ENCODE measurements at regions not wholly inside any gene's neighbourhood (a gene's known extent, or its start where the extent isn't known, plus 50 kb on each side); places are given as distances from the start of the nearest gene placed in this dataset.

GRCh38 chr5:35476036-35476435 lies 141.6 kb upstream of the SPEF2 start:
- Histone ChIP-seq H3K36me3 (ENCODE audit: control insufficient read depth in 1 of 2, insufficient read depth in 2 of 2, low read length in 2 of 2) (no peaks in the 10 kb centered on the region), H3K79me2 (ENCODE audit: insufficient read depth, low read length) (no peaks in the 10 kb centered on the region), H3K4me2 (ENCODE audit: low read length) (no peak overlapping the region), H3K9ac (ENCODE audit: low read length) (no peak overlapping the region), H4K20me1 (ENCODE audit: insufficient read depth) (no peaks in the 10 kb centered on the region), H3K9me2 (ENCODE audit: insufficient read depth) (no peaks in the 10 kb centered on the region), H3K9me3 (ENCODE audit: control insufficient read depth in 1 of 2, insufficient read depth in 1 of 2, low read depth in 1 of 2, low read length in 2 of 2) (no peaks in the 10 kb centered on the region), H2AFZ (ENCODE audit: low read depth, low read length, poor library complexity, severe bottlenecking) (no peak overlapping the region), H3K4me1 (ENCODE audit: control insufficient read depth in 1 of 2, insufficient read depth in 2 of 2, low read length in 2 of 2) (no peaks in the 10 kb centered on the region; a peak in 1 of 4 replicates), H3K27me3 (ENCODE audit: insufficient read depth, low read length) (peaks cover 5% of the 10 kb centered on the region; the same call in 1 of the 2 replicates), H3K4me3 (replicated peaks in 1 of 2; ENCODE audit: low read depth in 1 of 2, low read length in 2 of 2) (no peak overlapping the region), H3K27ac (ENCODE audit: low read depth, low read length) (no peak overlapping the region)
- ATAC-seq (no peak), DNase-seq (ENCODE audit: low read depth, low spot score) (no peak)
- POLR2A ChIA-PET, result no interaction called here
- TF ChIP-seq ZNF274 (IDR thresholded peaks at IDR 0.05; ENCODE audit: low read depth, low read length) (no peak), CBX3 (IDR thresholded peaks at IDR 0.05; ENCODE audit: low read depth) (no peak), FOSL1 (IDR thresholded peaks at IDR 0.05; ENCODE audit: low read depth) (no peak), POLR2AphosphoS5 (IDR thresholded peaks at IDR 0.05; ENCODE audit: low read depth, low read length) (no peak)
- TF ChIP-seq, protein P1, sequence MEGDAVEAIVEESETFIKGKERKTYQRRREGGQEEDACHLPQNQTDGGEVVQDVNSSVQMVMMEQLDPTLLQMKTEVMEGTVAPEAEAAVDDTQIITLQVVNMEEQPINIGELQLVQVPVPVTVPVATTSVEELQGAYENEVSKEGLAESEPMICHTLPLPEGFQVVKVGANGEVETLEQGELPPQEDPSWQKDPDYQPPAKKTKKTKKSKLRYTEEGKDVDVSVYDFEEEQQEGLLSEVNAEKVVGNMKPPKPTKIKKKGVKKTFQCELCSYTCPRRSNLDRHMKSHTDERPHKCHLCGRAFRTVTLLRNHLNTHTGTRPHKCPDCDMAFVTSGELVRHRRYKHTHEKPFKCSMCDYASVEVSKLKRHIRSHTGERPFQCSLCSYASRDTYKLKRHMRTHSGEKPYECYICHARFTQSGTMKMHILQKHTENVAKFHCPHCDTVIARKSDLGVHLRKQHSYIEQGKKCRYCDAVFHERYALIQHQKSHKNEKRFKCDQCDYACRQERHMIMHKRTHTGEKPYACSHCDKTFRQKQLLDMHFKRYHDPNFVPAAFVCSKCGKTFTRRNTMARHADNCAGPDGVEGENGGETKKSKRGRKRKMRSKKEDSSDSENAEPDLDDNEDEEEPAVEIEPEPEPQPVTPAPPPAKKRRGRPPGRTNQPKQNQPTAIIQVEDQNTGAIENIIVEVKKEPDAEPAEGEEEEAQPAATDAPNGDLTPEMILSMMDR (IDR thresholded peaks at IDR 0.05 in 2 of 3, conservative IDR thresholded peaks at IDR 0.05 in 1 of 3; ENCODE audit: borderline replicate concordance in 1 of 3, insufficient read depth in 1 of 3, low read depth in 2 of 3, low read length in 2 of 3), result no peak
- TF ChIP-seq, protein P2, sequence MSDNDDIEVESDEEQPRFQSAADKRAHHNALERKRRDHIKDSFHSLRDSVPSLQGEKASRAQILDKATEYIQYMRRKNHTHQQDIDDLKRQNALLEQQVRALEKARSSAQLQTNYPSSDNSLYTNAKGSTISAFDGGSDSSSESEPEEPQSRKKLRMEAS (IDR thresholded peaks at IDR 0.05), result no peak
- CTCF ChIA-PET, result no interaction called here
- intact Hi-C loops (cut with micrococcal nuclease), result no loop called here
- RAD21 ChIA-PET (ENCODE audit: low non-redundant PET in 1 of 2, low total read pairs in 2 of 2, uncharacterized antibody in 2 of 2, unreplicated experiment in 2 of 2), result no interaction called here
- no TSS peak for BruUV-seq (replicated peaks)

DNA sequence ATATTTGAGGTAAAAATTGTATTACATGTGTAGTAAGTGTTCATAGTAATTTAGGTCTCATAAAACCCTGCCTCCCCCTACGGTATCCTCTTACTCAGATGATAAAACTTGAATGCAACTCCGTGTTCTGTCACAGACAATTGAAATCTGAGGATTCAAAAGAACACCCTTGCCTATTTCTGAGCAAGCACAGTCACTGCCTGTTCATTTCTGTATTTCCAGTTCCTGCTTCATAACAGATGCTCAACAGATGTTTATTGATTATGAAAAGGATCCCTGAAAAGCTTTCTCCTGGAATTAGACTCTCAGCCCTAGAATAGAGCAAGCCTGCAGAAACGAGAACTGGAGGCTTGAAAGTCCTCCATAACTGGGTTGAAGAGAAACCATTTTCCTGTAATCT lies 144.1 kb upstream of the SPEF2 start:
- ChIA-PET CTCF (no interaction called here), POLR2A (no interaction called here), RAD21 (ENCODE audit: low non-redundant PET in 1 of 2, low total read pairs in 2 of 2, uncharacterized antibody in 2 of 2, unreplicated experiment in 2 of 2) (no interaction called here)
- Histone ChIP-seq H2AFZ (ENCODE audit: low read depth, low read length, poor library complexity, severe bottlenecking) (no peak overlapping the region), H3K9me3 (ENCODE audit: control insufficient read depth in 1 of 2, insufficient read depth in 1 of 2, low read depth in 1 of 2, low read length in 2 of 2) (no peaks in the 10 kb centered on the region), H3K9me2 (ENCODE audit: insufficient read depth) (no peaks in the 10 kb centered on the region), H3K79me2 (ENCODE audit: insufficient read depth, low read length) (no peaks in the 10 kb centered on the region), H3K27ac (ENCODE audit: low read depth, low read length) (no peak overlapping the region), H3K4me1 (ENCODE audit: control insufficient read depth in 1 of 2, insufficient read depth in 2 of 2, low read length in 2 of 2) (no peaks in the 10 kb centered on the region; a peak in 1 of 4 replicates), H3K4me2 (ENCODE audit: low read length) (no peak overlapping the region), H3K27me3 (ENCODE audit: insufficient read depth, low read length) (peaks cover 8% of the 10 kb centered on the region; the same call in 1 of the 2 replicates), H3K36me3 (ENCODE audit: control insufficient read depth in 1 of 2, insufficient read depth in 2 of 2, low read length in 2 of 2) (no peaks in the 10 kb centered on the region), H3K9ac (ENCODE audit: low read length) (no peak overlapping the region), H3K4me3 (replicated peaks in 1 of 2; ENCODE audit: low read depth in 1 of 2, low read length in 2 of 2) (no peak overlapping the region), H4K20me1 (ENCODE audit: insufficient read depth) (no peaks in the 10 kb centered on the region)
- DNase-seq (ENCODE audit: low read depth, low spot score) (no peak), ATAC-seq (no peak)
- BruUV-seq (replicated peaks), result no TSS peak
- intact Hi-C loops (cut with micrococcal nuclease), result no loop called here
- no peak for TF ChIP-seq ZFX (IDR thresholded peaks at IDR 0.05)
- TF ChIP-seq, protein P3, sequence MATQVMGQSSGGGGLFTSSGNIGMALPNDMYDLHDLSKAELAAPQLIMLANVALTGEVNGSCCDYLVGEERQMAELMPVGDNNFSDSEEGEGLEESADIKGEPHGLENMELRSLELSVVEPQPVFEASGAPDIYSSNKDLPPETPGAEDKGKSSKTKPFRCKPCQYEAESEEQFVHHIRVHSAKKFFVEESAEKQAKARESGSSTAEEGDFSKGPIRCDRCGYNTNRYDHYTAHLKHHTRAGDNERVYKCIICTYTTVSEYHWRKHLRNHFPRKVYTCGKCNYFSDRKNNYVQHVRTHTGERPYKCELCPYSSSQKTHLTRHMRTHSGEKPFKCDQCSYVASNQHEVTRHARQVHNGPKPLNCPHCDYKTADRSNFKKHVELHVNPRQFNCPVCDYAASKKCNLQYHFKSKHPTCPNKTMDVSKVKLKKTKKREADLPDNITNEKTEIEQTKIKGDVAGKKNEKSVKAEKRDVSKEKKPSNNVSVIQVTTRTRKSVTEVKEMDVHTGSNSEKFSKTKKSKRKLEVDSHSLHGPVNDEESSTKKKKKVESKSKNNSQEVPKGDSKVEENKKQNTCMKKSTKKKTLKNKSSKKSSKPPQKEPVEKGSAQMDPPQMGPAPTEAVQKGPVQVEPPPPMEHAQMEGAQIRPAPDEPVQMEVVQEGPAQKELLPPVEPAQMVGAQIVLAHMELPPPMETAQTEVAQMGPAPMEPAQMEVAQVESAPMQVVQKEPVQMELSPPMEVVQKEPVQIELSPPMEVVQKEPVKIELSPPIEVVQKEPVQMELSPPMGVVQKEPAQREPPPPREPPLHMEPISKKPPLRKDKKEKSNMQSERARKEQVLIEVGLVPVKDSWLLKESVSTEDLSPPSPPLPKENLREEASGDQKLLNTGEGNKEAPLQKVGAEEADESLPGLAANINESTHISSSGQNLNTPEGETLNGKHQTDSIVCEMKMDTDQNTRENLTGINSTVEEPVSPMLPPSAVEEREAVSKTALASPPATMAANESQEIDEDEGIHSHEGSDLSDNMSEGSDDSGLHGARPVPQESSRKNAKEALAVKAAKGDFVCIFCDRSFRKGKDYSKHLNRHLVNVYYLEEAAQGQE (IDR thresholded peaks at IDR 0.05; ENCODE audit: low read depth), result no peak
- TF ChIP-seq, protein P4, sequence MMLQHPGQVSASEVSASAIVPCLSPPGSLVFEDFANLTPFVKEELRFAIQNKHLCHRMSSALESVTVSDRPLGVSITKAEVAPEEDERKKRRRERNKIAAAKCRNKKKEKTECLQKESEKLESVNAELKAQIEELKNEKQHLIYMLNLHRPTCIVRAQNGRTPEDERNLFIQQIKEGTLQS (IDR thresholded peaks at IDR 0.05), result no peak
- no peak for TF ChIP-seq POLR2AphosphoS5 (IDR thresholded peaks at IDR 0.05; ENCODE audit: low read depth, low read length)
- no peak for TF ChIP-seq EZH2phosphoT487 (IDR thresholded peaks at IDR 0.05; ENCODE audit: borderline replicate concordance)
- TF ChIP-seq, protein P2 (IDR thresholded peaks at IDR 0.05), result no peak
- TF ChIP-seq ZBTB33 (IDR thresholded peaks at IDR 0.05; ENCODE audit: extremely low read depth, insufficient replicate concordance, low read length), result no peak
- TF ChIP-seq POLR2A (IDR thresholded peaks at IDR 0.05; ENCODE audit: borderline replicate concordance, extremely low read depth, insufficient read depth, insufficient read length), result no peak

Measured in HCT116 (cell line).